AG10803 (cell line): ENCODE measurements at regions not wholly inside any gene's neighbourhood (a gene's known extent, or its start where the extent isn't known, plus 50 kb on each side); places are given as distances from the start of the nearest gene placed in this dataset.

ENCODE experiments used
- DNase-seq: peaks from one replicate; pipeline ENCODE4 v3.0.0; 2010; ENCODE audit warnings: low read depth
- H3K4me3 ChIP-seq: 2 replicates; pipeline ENCODE4 v1.5.1; 2011; ENCODE audit warnings: mild to moderate bottlenecking, low read length, control low read depth
- TF ChIP-seq, protein P1 (sequence below): conservative IDR thresholded peaks from 2 replicates; pipeline ENCODE4 v1.5.1; 2011; ENCODE audit warnings: mild to moderate bottlenecking, low read length, control low read depth, inconsistent platforms

DNA sequence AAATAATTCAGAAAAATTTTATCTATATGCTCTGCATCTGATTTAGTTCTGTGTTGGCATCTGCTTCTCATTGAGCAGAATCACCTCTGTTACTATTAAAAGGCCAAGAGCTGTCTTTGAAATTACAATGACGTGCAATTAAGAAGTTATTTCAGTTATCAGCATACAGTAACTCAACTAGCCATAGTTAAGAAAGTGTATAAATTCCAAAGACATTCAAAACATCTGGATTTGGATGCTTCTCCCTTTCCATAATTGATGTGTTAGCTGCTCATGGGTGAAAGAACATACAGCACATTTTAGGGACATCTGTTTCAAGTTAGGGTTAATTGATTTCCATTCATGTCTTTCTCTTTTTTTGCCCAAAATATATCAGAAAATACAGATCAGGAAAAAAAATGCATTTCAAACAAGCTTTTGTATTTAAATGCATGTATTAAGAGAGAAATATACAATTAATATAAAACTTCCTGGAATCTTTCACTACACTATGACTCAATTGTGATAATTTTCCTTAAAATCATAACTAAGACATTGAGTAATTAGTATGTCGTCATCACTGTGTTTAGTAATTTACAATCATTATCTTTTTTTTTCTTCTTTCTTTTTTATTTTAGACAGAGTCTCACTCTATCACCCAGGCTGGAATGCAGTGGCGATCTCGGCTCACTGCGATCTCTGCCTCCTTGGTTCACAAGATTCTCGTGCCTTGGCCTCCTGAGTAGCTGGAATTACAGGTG lies 82.7 kb upstream of the MBNL1 start:
- DNase-seq: peak; percentile 81
- no peak overlapping the region for H3K4me3 ChIP-seq
- TF ChIP-seq, protein P1, sequence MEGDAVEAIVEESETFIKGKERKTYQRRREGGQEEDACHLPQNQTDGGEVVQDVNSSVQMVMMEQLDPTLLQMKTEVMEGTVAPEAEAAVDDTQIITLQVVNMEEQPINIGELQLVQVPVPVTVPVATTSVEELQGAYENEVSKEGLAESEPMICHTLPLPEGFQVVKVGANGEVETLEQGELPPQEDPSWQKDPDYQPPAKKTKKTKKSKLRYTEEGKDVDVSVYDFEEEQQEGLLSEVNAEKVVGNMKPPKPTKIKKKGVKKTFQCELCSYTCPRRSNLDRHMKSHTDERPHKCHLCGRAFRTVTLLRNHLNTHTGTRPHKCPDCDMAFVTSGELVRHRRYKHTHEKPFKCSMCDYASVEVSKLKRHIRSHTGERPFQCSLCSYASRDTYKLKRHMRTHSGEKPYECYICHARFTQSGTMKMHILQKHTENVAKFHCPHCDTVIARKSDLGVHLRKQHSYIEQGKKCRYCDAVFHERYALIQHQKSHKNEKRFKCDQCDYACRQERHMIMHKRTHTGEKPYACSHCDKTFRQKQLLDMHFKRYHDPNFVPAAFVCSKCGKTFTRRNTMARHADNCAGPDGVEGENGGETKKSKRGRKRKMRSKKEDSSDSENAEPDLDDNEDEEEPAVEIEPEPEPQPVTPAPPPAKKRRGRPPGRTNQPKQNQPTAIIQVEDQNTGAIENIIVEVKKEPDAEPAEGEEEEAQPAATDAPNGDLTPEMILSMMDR: no peak

DNA sequence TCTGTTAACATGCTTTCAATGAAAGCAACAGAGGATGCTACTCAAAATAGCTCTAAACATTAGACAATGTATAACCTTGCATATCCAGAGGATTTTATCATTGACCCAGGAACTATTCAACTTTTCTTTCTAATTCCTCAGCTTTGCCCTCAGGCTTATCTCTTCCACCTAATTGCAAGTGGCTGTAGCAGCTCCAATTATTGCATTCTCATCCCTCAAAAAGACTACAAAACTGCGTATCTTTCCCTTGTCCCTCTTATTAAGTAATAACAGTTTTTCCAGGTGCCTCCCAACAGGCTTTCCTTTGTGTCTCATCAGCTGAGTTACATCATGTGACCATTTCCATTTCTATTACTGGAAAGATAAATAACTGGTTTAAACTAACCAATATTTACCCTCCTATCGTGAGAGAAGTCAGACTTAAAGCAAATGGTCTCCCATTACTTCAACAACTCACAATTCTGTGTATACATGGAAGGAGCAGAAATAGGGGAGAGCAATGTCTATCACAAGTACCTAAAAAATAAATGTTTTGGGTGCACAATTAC lies 78.0 kb upstream of the MBNL1 start:
- no peak for DNase-seq
- TF ChIP-seq, protein P1: no peak
- H3K4me3 ChIP-seq: no peak overlapping the region

DNA sequence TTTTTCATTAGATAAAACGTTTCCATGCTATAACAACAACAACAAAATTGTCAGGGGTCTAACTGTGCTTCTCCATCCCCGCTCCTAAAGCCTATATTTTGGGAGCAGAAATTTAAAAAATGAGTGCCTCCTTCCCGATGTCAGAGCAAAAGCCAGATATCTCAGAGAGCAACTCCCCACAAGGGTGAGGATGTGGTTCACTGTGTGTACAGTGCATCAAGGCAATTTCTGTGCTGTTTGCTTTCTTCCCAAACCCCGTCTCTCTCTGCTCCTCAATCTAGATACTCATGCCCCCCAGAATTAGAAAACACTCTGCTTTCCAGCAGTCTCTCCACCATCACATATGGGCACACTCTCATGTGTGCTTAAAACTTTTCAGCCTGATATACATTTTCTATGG lies 76.7 kb upstream of the MBNL1 start:
- no peak for DNase-seq
- TF ChIP-seq, protein P1: no peak
- H3K4me3 ChIP-seq: no peak overlapping the region

DNA sequence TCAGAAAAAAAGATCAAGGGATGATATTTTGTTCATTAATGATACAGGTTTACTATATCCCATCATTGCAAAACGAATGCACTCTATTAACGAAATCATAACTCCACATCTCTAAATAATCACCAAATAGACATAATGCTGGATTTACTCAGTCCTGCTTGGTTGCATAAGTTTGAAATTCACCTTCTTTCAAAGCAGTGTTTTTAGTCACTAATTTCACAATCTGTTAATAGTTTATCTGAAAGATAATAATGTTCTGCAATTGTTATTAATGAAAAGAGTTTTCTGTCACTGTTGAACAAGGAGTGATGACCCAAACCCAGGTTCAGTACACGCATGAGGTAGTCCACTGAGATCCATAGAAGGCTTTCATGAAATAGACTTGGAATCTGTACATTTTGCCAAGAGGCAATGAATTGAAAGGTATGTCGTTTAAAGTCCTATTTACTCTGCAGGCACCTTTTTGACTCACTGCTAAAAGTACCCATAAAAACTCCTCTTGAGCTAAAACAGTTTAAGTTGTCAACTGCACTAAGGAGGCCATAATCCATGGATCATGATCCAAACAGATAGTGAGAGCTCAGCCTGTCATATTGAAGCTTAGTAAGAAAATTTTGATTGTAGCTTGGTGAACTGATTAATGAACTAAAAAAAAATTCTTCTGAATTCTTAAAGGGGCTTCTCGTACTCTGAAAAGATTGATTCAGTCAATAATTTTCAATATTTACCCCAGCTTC lies 75.6 kb upstream of the MBNL1 start:
- TF ChIP-seq, protein P1: no peak
- DNase-seq: no peak
- H3K4me3 ChIP-seq: no peak overlapping the region

DNA sequence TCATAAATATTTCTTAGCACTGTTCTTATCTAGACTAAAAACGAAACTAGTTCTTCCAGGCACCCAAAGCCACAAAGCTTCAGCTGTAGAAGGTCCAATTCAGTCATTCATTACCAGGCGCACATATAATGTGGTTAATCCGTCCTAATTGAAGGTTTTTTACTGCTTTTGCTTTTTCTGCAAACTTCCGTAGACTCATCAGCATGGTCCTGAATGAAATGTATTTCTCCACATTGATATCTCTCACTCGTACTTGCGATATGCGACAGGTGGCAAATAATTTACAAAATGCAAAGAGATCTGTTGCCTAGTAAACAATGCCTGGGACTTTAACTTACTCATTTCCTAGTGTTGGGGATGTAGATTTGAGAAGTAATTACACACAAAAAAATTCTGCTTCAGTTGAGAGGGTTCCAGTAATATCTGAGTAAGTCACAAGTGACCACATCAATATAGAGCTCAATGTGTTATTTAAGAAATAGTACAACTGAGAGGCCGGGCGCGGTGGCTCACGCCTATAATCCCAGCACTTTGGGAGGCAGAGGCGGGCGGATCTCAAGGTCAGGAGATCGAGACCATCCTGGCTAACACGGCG lies 75.0 kb upstream of the MBNL1 start:
- TF ChIP-seq, protein P1: no peak
- no peak overlapping the region for H3K4me3 ChIP-seq
- DNase-seq: no peak

DNA sequence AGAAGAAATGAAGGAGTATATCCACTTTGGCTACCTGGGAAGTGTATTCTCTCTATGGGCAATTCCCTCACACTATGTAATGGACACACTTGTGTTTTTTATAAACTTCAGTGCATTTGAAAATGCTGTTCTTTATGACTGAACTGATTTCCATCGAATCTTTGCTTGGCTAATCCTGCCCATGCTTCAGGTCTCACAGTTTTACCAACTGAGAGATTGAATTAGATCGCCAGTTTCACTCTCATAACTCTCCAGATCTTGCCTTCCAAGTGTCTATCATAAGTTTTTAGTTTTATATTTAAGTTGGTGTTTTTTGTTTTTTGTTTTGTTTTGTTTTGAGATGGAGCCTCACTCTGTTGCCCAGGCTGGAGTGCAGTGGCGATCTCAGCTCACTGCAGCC lies 73.5 kb upstream of the MBNL1 start:
- TF ChIP-seq, protein P1: no peak
- H3K4me3 ChIP-seq: no peak overlapping the region
- DNase-seq: no peak
